ENCODE measurements at regions not wholly inside any gene's neighbourhood (a gene's known extent, or its start where the extent isn't known, plus 50 kb on each side); places are given as distances from the start of the nearest gene placed in this dataset.
A peak's percentile ranks its signal among the peaks of the same experiment; 100 is the strongest.

GRCh38 chr20:24778585-24779031 is 170.5 kb upstream of the CST7 start:
- intact Hi-C loops (cut with DNase I; ENCODE audit: low total_unique reads) = no loop called here
- Histone ChIP-seq H3K9me3 (no peaks in the 10 kb centered on the region), H3K27me3 (peaks cover 5% of the 10 kb centered on the region), H3K36me3 (no peaks in the 10 kb centered on the region), H3K4me3 (no peak overlapping the region), H3K27ac (no peak overlapping the region), H3K4me1 (no peaks in the 10 kb centered on the region)
- peak; percentile 19 for DNase-seq
- WGBS, 2 donors (ENCODE audit: low coverage in 1 of 2) = 42% methylated on average over 14 of the region's 14 CpGs; no CpG with 5 or more reads in 1 of the 2 donors
- in situ Hi-C loops (cut with MboI; ENCODE audit: low pct_ligation_motif_present in 1 of 4, low pct_unique_long_range_greater_than_20kb in 1 of 4, low sequenced_read_pairs in 3 of 4) = loop anchor here in 1 of 4 donors (25.0 kb wide), 1 partner anchor 134 kb away; no protein-coding TSS in a partner anchor
- TF ChIP-seq EP300 (IDR thresholded peaks at IDR 0.05; ENCODE audit: low read depth) = no peak
- TF ChIP-seq, protein P1, sequence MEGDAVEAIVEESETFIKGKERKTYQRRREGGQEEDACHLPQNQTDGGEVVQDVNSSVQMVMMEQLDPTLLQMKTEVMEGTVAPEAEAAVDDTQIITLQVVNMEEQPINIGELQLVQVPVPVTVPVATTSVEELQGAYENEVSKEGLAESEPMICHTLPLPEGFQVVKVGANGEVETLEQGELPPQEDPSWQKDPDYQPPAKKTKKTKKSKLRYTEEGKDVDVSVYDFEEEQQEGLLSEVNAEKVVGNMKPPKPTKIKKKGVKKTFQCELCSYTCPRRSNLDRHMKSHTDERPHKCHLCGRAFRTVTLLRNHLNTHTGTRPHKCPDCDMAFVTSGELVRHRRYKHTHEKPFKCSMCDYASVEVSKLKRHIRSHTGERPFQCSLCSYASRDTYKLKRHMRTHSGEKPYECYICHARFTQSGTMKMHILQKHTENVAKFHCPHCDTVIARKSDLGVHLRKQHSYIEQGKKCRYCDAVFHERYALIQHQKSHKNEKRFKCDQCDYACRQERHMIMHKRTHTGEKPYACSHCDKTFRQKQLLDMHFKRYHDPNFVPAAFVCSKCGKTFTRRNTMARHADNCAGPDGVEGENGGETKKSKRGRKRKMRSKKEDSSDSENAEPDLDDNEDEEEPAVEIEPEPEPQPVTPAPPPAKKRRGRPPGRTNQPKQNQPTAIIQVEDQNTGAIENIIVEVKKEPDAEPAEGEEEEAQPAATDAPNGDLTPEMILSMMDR (IDR thresholded peaks at IDR 0.05) = no peak
- no peak for TF ChIP-seq POLR2A (IDR thresholded peaks at IDR 0.05)
- no peak for TF ChIP-seq POLR2AphosphoS5 (IDR thresholded peaks at IDR 0.05)

DNA sequence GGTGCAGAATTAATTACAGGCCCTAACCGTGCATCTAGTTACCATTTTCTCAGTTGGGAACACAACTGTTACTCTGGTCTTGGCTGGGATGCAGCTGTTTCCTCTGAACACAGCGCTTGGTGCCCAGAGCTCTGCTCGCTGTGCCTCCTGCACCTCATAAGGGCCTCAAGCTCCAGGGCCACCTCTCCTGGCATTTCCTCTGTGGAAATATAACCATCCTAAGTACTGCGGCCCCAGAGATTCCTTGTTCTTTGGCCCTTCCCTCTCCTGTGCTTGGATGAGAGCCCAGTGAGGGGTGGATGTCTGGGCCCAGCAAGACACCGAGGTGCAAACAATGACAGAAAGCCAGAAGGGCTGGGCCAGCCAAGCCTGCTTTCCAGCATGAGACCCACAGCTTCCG is 169.9 kb upstream of the CST7 start:
- TF ChIP-seq, protein P1 (IDR thresholded peaks at IDR 0.05) = no peak
- TF ChIP-seq POLR2AphosphoS5 (IDR thresholded peaks at IDR 0.05) = no peak
- no peak for TF ChIP-seq EP300 (IDR thresholded peaks at IDR 0.05; ENCODE audit: low read depth)
- TF ChIP-seq POLR2A (IDR thresholded peaks at IDR 0.05) = no peak
- in situ Hi-C loops (cut with MboI; ENCODE audit: low pct_ligation_motif_present in 1 of 4, low pct_unique_long_range_greater_than_20kb in 1 of 4, low sequenced_read_pairs in 3 of 4) = loop anchor here in 1 of 4 donors (25.0 kb wide), 1 partner anchor 133 kb away; no protein-coding TSS in a partner anchor
- 5 to 41% methylated on average over 3 to 6 of the region's 6 CpGs for WGBS, 2 donors (ENCODE audit: low coverage in 1 of 2)

DNA sequence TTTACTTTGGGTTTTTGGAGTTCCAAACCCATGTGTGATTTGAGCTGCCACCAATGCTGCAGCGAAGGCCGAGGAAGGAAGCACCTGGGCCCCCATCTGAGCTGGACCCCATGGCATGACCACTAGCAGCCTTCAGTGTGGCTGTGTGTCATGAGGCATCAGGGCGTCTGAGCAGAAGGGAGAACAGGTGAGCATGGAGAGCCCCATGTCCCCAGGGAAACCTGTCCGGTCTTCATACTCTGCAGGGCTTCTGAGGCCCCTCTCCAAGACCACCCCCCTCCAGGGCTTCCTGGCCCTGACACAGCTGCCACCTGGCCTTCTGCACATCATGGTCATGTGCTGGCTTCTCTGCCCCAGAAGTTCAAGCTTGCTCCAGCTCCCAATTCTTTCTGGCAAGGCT is 169.1 kb upstream of the CST7 start:
- no peaks in the 10 kb centered on the region for H3K9me3 ChIP-seq
- intact Hi-C loops (cut with DNase I; ENCODE audit: low total_unique reads) (no loop called here), in situ Hi-C loops (cut with MboI; ENCODE audit: low pct_ligation_motif_present in 1 of 4, low pct_unique_long_range_greater_than_20kb in 1 of 4, low sequenced_read_pairs in 3 of 4) (loop anchor here in 1 of 4 donors (25.0 kb wide), 1 partner anchor 132 kb away; no protein-coding TSS in a partner anchor)
- peaks cover 5% of the 10 kb centered on the region for H3K27me3 ChIP-seq
- no peaks in the 10 kb centered on the region for H3K36me3 ChIP-seq
- no peaks in the 10 kb centered on the region for H3K4me1 ChIP-seq
- no peak overlapping the region for H3K4me3 ChIP-seq
- no peak for TF ChIP-seq EP300 (IDR thresholded peaks at IDR 0.05; ENCODE audit: low read depth)
- no peak for TF ChIP-seq POLR2AphosphoS5 (IDR thresholded peaks at IDR 0.05)
- TF ChIP-seq, protein P1 (IDR thresholded peaks at IDR 0.05) = no peak
- no peak for TF ChIP-seq POLR2A (IDR thresholded peaks at IDR 0.05)
- WGBS, 2 donors (ENCODE audit: low coverage in 1 of 2) = 93% methylated on average over 3 of the region's 4 CpGs; no CpG with 5 or more reads in 1 of the 2 donors
- no peak for DNase-seq
- H3K27ac ChIP-seq = no peak overlapping the region

More for the DNA sequence above, 169.9 kb upstream of the CST7 start:
- Histone ChIP-seq H3K27ac (no peak overlapping the region), H3K4me1 (no peaks in the 10 kb centered on the region), H3K9me3 (no peaks in the 10 kb centered on the region), H3K36me3 (no peaks in the 10 kb centered on the region), H3K27me3 (peaks cover 5% of the 10 kb centered on the region), H3K4me3 (no peak overlapping the region)
- DNase-seq = no peak
- intact Hi-C loops (cut with DNase I; ENCODE audit: low total_unique reads) = no loop called here

GRCh38 chr20:24780674-24781417 is 168.2 kb upstream of the CST7 start:
- TF ChIP-seq, protein P1 (IDR thresholded peaks at IDR 0.05) = no peak
- no peak for TF ChIP-seq POLR2A (IDR thresholded peaks at IDR 0.05)
- TF ChIP-seq EP300 (IDR thresholded peaks at IDR 0.05; ENCODE audit: low read depth) = no peak
- no peak for TF ChIP-seq POLR2AphosphoS5 (IDR thresholded peaks at IDR 0.05)
- Histone ChIP-seq H3K4me1 (no peaks in the 10 kb centered on the region), H3K4me3 (no peak overlapping the region), H3K27me3 (peaks cover 5% of the 10 kb centered on the region), H3K9me3 (no peaks in the 10 kb centered on the region), H3K36me3 (no peaks in the 10 kb centered on the region), H3K27ac (no peak overlapping the region)
- intact Hi-C loops (cut with DNase I; ENCODE audit: low total_unique reads) (no loop called here), in situ Hi-C loops (cut with MboI; ENCODE audit: low pct_ligation_motif_present in 1 of 4, low pct_unique_long_range_greater_than_20kb in 1 of 4, low sequenced_read_pairs in 3 of 4) (loop anchor here in 1 of 4 donors (25.0 kb wide), 1 partner anchor 131 kb away; no protein-coding TSS in a partner anchor)
- no peak for DNase-seq
- WGBS, 2 donors (ENCODE audit: low coverage in 1 of 2) = 64% methylated on average over 11 of the region's 11 CpGs; no CpG with 5 or more reads in 1 of the 2 donors

Data from transverse colon (tissue), 4 donors.